Epithelial cell of esophagus (primary cell): ENCODE measurements at regions not wholly inside any gene's neighbourhood (a gene's known extent, or its start where the extent isn't known, plus 50 kb on each side); places are given as distances from the start of the nearest gene placed in this dataset.

Source experiments
- DNase-seq: peaks from one replicate; pipeline ENCODE4 v3.0.0; 2010; ENCODE audit warnings: low read depth
- H3K4me3 ChIP-seq: 2 replicates; pipeline ENCODE4 v1.5.1; 2011; ENCODE audit warnings: mild to moderate bottlenecking, low read length, control low read depth
- CTCF ChIP-seq: IDR thresholded peaks from 2 replicates; pipeline ENCODE4 v1.5.1; 2011; ENCODE audit warnings: low read depth, mild to moderate bottlenecking, low read length, control low read depth, inconsistent platforms; ENCODE audit not compliant: insufficient read depth; ENCODE audit errors: missing control alignments

GRCh38 chr5:23648656-23649055 lies 141.2 kb downstream of the PRDM9 start:
- TF ChIP-seq CTCF, result no peak
- H3K4me3 ChIP-seq, result no peak overlapping the region
- peak; percentile 26 for DNase-seq

DNA sequence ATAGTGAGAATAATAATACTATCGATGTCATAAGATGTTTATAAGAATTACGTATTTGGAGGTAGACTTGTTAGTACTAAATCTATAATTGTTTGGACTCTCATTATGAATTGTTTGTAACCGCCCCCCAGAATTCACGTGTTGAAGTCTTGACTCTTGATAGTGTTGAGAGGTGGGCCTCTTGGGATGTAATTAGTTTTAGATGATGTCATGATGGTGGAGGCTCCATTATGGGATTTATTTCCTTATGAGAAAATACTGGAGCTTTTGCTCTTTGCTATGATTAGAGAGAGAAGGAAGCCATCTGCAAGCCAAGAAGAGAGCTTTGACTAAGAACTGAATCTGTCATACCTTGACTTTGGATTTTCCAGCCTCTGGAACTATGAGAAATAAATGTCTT lies 142.2 kb downstream of the PRDM9 start:
- no peak for TF ChIP-seq CTCF
- no peak overlapping the region for H3K4me3 ChIP-seq
- DNase-seq, result no peak

DNA sequence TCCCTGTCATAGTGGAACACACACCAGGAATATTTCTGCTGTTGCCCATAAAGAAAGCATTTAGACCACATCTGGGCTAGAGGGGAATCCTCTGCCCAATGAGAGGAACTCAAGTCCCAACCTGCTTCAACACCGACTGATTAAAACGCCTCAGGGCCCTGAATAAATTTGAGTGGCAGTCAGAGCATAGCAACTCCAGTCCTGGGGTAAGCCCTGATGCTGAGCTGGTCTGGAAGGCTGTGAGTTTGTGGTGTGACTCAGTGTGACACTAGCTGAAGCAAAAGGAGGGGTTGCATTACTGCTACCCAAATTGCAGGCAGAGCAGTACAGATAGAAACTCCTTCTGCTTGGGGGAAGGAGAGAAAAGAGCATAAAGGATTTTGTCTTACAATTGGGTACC lies 148.3 kb downstream of the PRDM9 start:
- H3K4me3 ChIP-seq, result no peak overlapping the region
- DNase-seq, result peak; percentile 93
- TF ChIP-seq CTCF, result no peak

- H3K4me3 ChIP-seq, result no peak overlapping the region
- TF ChIP-seq CTCF, result no peak
- no peak for DNase-seq
Observed at GRCh38 chr5:23675456-23675855, 168.0 kb downstream of the PRDM9 start.

DNA sequence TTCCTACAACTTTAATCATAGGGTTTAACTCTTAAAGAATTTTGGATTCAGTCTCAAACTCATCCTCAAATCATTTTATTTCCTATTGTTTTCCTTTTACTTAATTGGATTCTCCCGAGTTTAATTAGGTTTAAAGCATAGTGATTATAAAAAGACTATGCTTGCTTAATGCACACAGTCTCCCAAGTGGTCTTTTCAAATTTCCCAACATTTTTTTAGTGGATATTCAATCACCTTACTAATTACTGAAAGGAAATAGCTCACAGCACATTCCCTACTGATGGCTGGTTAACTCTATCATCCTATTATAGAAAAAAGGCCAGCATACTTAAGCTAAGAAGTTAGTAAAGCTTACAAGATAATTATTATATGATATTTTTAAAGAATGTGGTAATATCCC lies 170.6 kb downstream of the PRDM9 start:
- TF ChIP-seq CTCF, result no peak
- DNase-seq, result no peak
- H3K4me3 ChIP-seq, result no peak overlapping the region

- DNase-seq, result no peak
- H3K4me3 ChIP-seq, result no peak overlapping the region
- TF ChIP-seq CTCF, result no peak
Observed at GRCh38 chr5:23684103-23684502, 176.7 kb downstream of the PRDM9 start.

DNA sequence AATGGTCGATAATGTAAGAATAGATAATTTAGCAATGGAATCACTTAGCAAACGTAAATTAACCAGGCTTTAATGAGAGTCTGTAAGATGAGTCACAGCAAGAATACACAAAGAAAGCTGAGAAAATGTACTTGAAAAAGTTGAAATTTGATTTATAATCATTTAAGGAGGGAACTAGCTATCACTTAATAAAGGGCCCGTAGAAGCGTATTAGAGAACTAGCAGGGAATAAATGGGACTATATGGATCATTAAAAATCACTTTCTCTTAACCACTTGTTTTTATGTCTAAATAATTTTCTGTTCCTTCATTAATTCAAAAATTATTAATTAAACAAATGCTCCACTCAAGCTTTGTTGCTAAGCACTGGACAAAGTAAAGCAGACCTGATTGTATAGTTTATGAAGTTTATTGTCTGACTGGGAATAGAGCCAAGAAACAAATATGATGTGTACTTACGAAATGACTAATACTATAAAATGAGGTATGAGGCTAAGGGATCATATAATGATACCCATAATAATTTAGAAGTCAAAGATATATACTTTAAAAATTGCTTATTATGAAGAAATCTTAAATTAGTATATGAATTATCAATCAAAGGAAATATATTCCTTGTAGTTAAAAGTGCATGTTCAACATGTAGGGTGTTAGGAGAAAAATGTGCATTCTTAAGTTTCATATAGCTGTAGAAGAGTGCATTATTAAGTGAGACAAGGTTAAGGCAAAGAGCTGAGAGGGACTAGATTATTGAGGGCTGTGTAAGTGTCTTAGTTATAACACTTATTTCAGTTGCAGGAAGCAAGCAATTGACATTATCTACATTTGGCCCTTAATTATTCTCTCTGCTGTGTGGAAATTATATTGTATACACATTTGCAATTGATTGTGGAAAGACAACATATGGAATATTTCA lies 196.8 kb downstream of the PRDM9 start:
- DNase-seq, result peak; percentile 70
- no peak overlapping the region for H3K4me3 ChIP-seq
- no peak for TF ChIP-seq CTCF
